SIG-M5 (cell line): ENCODE measurements at regions not wholly inside any gene's neighbourhood (a gene's known extent, or its start where the extent isn't known, plus 50 kb on each side); places are given as distances from the start of the nearest gene placed in this dataset.

ENCODE experiments used
- DNase-seq: peaks from one replicate; lab custom pipeline; 2025; lab: John Stamatoyannopoulos, UW

DNA sequence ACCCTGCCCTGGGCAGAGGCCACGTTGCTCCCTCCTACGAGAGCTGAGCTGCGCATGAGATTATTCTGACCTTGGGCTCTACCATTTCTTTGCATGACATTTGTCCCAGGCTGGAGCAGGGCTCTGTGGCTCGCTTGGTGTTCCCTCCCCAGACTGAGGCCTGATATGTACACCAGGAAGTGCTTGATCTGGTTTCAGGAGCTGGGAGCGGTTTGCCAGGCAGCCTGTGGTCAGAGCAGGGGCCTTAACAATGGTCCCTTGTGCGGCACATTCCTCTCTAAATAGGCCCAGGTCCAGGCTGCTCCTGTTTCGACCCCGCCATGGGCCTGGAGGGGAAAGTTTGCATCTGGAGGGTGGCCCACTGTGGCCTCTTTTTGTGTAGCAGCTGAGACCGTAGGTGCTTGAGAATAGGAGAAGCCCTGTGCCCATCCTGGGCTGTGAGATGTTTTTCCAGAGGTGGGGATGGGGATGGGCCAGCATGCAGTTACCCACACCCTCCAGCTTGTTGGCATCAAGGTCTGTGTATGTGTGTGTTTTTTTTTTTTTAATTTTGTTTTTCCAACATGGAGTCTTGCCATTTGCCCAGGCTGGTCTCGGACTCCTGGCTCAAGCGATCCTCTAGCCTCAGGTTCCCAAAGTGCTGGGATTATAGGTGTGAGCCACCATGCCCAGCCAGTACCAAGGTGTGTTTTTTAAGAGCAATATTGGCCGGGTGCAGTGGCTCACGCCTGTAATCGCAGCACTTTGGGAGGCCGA is 253.9 kb downstream of the SEC14L1 start:
- DNase-seq, result no peak

DNA sequence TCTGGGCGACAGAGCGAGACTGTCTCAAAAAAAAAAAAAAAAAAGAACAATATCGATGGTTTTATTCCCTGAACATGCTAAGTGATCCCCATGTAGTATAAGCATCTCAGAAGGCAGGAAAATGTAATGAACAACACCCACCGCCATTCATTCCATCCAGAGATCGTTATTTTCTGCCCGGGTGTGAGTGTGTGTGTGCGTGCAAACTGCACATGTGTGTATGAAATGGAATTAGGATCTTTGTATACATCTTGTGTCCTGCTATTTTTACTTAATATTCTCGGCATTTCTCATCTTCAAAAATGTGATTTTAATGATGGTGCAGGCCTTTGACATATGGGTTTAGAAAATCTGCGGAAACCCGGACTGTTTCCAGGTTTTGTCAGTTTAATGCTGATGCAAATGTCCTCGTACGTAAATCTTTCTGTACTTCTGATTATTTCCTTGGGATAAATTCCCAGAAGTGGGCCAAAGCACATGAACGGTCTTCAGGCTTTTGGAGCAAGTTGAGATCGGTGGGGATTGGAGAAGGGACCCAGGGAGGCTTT is 254.8 kb downstream of the SEC14L1 start:
- no peak for DNase-seq

DNA sequence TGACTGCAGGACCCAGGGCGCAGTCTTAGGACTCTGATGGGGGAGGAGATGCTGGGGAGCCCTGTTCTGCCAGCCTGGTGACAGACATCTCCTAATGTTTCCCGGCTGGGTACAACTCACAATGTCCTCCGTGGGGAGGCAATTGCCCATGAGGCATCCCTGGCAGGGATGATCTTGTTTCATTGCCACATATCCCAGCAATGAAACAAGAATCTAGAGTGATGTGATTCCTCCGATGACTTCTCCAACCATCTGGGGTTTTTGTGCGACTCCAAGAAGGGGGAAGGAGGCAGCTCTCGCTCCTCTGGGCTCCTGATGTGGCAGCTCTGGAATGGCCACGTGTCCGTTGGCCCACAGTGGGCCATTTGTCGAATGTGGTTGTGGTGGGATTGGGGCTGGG is 255.8 kb downstream of the SEC14L1 start:
- no peak for DNase-seq

DNA sequence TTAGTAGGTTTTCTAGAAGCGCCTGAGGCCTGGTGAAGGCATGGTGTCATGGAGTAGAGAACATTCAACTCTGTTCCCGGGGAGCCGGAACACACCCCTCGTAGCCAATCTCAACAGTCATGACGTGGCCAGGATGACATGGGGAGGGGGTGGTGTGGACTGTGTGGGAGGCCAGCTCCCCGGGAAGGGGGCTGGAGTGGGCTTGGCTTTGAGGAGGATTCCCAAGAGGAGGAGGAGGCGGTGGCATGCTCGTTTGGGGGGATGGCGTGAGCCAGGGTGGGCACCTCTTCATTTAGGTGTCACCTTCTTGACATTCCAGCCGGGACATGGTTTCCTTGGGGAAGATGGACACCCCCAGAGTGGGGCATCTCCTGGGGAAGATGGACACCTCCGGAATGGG is 257.5 kb downstream of the SEC14L1 start:
- no peak for DNase-seq

DNA sequence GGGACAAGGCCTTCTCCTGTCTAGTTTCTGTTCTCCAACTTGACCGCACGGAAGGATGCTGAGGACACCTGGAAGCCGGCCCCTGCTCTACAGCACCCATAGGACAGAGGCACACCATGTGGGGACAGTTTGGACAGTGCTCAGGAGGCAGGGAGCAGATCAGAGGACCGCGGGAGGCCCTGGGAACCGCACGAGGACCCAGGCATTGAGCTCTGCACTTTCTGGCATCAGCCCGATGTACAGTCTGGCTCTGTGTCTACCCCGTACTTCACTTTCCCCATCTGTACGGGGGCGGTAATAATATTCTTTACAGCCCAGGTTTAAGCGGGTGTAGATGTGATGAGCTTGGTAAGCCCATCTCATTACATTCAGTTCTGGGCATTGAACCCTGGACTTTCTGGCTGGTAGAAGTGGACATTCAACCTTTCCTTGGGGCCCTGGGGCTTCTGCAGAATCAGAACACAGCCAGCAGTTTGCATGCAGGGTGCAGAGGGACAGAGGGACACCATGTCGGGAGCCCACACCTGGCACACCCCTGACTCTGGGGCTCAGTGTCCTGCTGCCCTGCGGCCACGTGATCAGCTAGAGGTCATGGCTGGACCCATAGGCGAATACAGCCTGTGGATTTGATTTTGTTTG is 258.7 kb downstream of the SEC14L1 start:
- DNase-seq, result no peak

DNA sequence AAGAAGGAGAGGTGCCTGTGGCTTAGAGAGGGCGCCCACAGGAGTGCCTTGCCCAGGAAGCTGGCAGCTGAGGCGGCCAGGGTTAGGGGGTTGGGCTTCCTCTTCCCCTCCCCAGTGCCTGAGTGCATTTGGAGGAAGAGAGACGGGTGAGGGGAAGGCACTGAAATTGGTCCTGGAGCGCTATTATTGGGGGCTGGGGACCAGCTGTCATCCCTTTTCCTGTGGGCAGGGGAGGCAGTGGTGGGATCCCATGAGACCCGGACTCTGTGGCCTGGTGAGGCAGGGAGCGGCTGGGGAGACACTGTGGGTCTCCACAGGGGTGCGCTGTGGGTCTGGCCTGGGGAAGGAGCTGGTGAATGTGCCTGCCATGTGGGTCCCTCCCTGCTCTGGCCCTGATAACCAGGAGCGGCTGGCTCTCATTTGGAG is 259.7 kb downstream of the SEC14L1 start:
- DNase-seq, result no peak

DNA sequence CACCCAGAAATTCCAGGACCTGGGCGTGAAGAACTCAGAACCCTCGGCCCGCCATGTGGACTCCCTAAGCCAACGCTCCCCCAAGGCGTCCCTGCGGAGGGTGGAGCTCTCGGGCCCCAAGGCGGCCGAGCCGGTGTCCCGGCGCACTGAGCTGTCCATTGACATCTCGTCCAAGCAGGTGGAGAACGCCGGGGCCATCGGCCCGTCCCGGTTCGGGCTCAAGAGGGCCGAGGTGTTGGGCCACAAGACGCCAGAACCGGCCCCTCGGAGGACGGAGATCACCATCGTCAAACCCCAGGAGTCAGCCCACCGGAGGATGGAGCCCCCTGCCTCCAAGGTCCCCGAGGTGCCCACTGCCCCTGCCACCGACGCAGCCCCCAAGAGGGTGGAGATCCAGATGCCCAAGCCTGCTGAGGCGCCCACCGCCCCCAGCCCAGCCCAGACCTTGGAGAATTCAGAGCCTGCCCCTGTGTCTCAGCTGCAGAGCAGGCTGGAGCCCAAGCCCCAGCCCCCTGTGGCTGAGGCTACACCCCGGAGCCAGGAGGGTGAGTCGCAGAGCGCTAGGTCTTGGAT is 261.5 kb downstream of the SEC14L1 start:
- DNase-seq, result no peak

DNA sequence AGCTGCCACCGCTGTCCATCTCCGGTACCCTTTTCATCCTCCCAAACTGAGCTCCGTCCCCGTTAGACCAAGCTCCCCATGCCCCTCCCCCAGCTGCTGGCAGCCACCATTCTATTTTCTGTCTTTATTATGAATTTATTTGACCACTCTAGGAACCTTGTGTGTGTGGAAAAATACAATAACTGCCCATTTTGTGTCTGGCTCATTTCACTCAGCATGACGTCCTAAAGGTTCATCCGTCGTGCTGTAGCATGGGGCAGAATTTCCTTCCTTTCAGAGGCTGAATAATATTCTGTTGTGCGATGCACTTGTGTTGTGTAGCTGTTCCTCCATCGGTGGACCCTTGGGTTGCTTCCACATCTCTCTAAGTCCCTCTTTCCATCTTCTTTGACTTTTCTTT is 263.1 kb downstream of the SEC14L1 start:
- DNase-seq, result no peak

DNA sequence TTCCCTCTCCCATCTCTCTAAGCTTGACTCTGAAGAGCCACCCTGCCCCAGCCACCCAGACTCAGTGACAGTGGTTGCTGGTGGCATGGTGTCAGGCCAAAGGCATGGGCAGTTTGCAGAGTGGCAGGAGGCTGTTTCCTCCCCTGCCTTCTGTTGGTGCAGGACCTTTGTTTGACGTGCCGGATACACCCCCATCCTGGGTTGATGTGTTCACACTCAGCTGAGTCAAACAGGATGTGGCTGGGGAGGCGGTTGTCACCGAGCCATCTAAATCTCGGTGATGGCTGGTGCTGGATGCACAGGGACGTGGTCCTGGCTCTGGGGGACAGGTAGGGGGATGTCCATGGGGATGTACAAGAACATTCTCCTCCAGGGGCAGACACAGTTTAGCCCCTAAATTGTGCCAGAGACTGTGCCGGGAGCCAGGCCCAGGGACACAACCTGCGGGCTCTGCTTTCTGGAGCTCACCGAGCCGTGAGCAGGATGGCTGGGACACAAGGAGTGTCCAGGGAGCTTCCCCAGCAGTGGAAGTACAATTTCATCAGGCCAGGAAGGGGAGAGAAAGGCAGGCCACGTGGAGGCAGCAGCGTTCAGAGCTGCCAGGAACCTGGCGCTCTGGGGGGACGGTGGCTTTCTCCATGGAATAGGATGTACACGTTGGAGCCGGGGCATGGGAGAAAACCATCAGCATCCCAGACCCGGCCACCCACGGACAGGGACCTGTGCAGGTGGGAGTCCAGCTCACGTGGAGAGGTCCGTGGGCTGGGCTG is 264.2 kb downstream of the SEC14L1 start:
- no peak for DNase-seq

DNA sequence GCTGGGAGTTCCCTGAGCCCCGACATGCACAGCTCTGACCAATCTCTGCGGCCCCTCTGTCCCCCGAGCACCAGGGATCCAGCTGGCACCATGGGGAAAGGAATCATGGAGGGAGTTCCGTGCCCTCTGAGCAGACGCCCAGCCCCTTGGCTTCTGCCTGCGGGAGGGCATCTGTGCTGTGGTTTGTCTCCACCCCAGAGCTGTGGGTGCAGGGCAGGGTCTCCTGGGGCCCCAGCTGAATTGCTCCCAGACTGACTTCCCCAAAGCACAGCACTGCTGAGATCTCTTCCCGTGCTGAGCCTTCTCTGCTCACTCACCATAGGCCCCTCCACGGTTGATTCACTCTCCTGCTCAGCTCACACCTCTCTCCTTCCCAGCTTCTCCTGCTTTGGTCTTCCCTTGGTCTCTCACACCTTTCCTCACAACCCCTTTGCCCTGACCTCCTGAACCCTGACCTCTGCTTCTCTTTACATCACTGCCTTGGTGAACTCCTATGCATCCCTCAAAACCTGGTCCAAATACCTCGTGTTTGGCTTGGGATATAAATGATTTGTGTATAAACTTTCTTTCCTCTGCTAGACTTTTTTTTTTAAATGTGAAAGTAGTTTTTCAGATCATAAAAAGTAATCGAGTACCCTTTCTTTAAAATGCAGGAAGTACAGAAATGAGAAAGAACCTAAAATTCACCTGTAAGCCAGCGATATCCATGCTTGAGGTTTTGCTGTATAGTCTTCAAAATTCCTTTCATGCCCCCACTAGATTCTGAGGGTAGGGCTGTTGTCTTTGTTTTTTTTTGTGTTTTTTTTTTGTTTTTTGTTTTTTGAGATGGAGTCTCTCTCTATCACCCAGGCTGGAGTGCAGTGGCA is 265.3 kb downstream of the SEC14L1 start:
- no peak for DNase-seq

DNA sequence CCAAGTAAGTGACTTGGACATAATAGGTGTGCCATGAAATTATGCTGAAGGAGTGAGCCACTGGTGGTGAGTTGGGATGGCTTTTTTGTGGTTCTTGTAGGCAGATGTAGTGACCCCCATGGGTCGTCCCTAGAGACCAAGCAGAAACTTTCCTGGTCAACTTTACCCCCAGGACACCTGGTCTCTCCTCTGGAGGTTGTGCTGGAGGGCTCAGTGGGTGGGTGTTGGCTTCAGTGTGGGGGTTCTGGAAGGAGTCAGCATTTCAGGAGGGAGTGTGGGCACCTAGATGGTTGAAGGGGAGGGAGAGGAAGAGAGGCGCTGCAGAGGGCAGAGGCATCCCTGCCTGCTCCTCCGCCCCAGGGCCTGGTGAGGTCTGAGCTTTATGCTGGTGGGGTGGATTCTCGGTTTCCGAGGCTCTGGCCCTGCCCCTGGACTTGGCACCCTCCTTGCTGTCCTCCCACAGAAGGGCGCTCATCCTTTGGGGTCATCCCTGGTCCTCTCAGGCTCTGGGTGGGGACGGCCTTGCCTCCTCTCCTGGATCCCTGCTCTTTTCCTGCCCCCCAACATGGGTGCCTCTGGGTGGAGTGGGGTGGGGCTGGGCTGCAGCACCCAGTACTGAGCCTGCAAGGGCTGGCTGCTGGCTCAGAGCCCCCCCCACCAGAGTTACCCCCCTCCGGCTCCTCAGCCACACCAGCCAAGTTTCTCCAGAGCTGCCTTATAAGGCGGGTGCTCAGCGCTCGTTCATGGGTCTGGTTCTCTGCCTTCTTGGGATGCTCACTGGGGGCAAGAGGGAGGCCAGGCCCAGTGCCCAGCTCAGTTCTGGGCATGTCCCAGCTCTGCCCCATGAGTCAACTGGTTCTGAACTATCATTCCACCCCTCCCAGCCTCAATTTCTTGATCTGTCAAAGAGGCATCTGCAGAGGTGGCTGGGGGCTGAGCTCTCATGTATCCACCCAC is 266.8 kb downstream of the SEC14L1 start:
- no peak for DNase-seq

DNA sequence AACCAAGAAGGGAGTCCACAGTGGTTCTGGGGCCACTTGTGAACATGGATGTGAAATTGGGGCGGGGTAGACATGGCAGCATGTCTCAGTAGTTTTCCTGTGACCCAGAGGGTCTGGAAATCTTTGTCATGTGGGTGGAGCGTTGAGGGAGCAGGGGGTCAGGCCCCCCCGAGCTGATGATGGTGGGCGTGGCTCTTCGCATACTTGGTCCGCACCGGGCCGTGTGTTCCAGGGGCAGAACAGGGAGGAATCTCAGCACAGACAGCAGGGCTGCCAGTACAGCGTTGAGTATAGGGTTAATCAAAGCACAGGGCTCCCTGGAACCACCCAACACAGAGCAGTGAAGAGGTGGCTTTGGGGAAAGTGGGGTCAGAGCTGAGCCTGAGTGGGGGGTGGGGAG is 267.5 kb downstream of the SEC14L1 start:
- DNase-seq, result no peak

DNA sequence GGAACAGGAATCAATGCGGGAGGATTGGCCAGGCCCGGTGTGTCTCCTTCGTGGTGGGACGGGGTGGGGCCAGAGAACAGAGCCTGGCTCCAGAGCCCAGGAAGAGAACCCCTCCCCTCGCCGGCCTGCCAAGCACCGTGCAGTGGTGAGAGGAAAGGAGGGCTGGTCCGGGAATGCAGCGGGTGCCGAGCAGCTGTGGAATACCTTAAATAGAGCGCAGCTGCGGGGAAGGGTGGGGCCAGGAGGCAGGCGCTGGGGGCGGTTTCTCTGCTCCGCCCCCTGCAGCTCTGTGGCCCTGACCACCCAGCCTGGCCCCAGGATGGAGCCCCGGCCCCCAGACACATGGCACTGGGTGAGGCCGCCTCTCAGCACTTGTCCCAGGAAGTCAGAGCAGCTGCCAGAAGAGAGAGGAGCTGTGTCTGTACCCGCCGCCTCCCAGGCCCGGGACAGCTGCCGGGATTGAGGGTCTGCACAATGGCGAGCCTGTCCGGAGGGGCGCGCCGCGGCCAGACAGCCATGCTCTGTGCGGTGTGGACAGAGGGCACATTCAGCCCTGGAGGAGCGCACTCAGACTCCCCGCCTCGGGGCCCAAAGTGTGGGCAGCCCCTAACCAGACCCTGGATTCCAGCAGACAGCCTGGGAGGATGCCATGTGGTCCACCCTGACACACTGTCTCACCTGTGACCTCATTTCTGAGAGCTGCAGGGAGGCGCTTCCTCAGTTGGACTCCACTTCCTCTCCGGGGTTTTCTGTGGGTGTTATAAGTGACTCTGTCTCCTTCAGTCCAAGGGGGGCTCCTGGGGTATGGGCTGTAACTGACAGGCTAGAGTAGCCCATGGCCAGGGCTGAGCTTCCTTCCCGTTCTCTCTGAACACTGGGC is 268.8 kb downstream of the SEC14L1 start:
- no peak for DNase-seq

DNA sequence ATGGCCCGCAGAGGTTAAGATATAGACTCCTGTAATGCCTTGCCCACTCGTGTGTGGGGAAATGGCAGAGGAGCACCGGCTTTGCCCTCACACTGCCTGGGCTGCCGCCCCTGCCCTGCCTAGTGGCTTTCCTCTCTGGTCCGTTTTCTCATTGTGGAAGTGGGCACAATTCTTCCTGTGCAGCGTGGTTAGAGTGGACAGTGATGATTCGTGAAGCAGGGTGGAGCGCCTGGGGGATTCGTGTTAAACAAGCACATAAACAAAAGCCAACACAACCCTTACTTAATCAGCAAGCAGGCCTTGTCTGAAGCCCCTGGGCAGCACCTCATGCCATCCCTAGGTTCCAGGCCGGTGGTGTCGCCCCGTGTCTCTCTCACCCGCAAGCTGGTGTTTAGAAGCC is 269.7 kb downstream of the SEC14L1 start:
- no peak for DNase-seq

DNA sequence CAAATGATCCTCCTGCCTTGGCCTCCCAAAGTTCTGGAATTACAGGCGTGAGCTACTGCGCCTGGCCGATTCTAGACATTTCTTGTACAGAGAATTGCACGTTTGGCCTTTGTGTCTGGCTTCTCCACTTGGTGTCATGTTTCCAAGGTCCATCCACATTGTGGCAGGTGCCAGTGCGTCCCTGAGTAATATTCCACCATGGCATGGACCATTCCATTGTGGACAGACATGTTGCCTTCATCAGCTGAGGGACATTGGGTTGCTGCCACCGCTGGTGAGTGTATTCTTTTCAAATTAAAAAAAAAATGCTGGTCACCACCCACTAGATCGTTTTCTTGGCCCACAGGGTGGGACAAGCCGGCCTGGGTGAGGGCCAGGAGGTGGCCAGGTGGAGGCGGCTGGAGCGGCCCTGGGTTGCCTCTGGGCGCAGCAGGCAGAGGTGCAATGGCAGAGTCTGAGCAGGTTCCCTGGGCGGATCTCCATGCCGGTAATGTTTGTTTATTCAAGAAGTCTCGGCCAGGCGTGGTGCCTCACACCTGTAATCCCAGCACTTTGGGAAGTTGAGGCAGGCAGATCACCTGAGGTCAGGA is 274.1 kb downstream of the SEC14L1 start:
- DNase-seq, result no peak

DNA sequence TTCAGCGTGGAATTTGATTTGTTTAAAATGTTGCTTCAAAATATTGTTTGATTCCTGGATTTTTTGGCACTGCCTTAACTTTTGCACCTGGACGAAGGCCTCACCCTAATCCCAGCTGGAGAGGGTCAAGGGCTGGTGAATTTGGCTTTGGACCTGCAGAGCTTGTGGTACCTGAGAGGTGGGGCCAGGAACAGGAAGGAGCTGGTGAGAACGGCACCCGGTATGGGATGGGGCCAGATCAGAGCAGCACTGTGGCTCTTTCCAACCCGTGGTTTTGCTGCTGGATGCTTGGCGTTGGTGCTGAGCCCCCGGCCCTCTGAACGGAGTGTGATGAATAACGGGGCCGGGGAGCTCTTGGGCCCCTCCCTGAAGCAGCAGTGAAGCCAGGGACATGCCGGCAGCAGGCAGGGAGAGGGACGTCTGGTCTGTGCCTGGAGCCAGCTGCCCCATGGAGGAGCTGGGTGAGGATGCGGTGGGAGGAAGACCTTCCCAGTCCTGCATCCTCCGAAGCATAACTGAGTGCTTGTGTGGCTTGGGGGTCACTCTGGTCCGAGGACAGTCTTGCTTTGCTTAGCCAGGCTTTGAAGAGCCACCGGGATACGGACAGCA is 275.4 kb downstream of the SEC14L1 start:
- DNase-seq, result no peak

DNA sequence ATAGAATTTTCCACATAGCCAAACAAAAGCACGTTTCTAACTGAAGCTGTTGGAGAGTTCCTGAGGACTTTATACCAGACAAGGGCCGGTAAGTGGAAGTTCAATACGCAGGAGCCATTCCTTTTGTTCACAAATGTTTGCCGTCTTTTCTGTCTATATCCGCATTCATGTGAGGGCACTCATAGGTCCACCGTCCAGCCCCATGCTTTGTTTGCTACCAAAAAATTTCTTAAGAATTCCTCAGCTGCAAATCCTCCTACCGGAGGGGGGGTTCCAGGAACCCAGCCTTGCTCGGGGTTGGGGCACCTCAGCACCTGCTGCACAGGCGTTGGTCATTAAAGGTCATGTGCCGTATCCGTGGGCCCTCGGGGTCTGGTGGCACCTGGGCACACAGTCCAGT is 276.8 kb downstream of the SEC14L1 start:
- no peak for DNase-seq

DNA sequence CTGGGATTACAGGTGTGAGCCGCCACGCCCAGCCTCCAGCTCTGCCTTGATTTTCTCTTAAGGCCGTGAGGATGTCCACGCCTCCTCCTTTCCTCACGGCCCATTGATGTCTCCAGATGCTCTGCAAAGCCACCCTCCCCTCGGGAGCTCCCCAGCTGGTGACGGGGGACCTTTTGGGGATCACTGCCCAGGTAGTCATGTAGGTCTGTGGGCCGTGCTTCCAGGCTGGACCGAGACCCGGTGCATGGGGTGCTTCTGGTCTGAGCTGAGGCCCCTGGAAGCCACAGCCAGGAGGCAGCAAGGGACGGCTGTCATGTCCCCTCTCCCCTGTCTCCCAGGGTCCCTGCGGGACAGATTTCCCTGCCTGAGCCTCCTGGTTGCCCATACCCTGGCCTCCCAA is 277.8 kb downstream of the SEC14L1 start:
- no peak for DNase-seq
